Urinary bladder (tissue), 3 donors: ENCODE measurements at regions not wholly inside any gene's neighbourhood (a gene's known extent, or its start where the extent isn't known, plus 50 kb on each side); places are given as distances from the start of the nearest gene placed in this dataset.

ENCODE experiments used
- DNase-seq: peaks from one replicate; pipeline ENCODE4 v3.0.0-alpha.2; 2015; ENCODE audit errors: extremely low spot score
- H3K27ac ChIP-seq: one replicate; pipeline ENCODE4 v1.5.1; 2013; ENCODE audit warnings: low read depth, mild to moderate bottlenecking, moderate library complexity
- H3K36me3 ChIP-seq: one replicate; pipeline ENCODE4 v1.6.1; 2013; ENCODE audit warnings: mild to moderate bottlenecking, moderate library complexity; ENCODE audit not compliant: insufficient read depth
- H3K4me1 ChIP-seq: one replicate; pipeline ENCODE4 v1.6.1; 2013; ENCODE audit warnings: mild to moderate bottlenecking, moderate library complexity; ENCODE audit not compliant: insufficient read depth
- H3K4me3 ChIP-seq: one replicate; pipeline ENCODE4 v1.5.1; 2013; ENCODE audit warnings: low read depth, low read length
- WGBS: extraction: QIAGEN DNeasy Blood & Tissue Kit; methylation state at CpG from one replicate; pipeline ENCODE4 v1.1.7; 2013; 5-methylcytosine and 5-hydroxymethylcytosine counted together
- donor health status: healthy with polysubstance abuse.
- donor health status: healthy.

DNA sequence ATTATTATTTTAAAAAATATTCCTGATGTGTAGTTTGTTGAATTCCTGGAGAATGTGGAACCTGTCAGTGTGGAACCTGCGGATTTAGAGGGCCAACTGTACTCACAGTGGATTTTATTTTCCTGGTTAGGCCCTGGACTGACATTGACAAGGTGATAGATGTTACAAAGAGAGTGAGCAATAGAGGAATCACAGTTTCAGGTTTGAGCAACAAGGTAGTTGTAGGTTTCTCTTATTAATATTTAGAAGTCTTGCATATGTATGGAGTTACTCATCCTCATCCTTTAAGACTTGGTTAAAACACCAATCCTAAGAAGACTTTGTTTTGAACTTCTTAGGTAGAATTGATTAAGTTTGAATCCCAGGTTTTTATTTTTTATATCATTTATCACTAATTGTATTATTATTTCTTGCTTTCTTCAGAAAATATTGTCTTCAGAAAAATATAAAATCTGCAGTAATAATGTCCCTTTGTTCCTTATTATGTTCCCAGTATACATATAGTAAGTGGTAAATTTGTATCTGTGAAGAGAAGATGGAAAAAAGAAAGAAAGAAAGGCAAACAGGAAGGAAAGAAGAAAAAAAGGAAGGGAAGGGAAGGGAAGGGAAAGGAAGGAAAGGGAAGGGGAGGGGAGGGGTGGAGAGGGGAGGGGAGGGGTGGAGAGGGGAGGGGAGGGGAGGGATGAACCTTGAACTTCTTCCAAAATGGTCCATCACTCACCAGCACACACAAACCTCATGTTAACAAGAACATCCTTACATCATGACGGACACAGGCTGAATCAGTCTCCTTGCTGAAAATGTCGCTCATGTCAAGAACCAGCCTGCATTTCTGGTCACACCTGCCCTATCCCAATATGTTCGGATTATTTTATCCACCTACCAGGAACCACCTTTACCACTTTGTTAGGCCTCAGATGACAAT, 867.2 kb downstream of the CDH11 start:
- Histone ChIP-seq H3K27ac (no peak overlapping the region), H3K4me1 (no peaks in the 10 kb centered on the region), H3K36me3 (no peaks in the 10 kb centered on the region), H3K4me3 (no peak overlapping the region)
- no peak for DNase-seq
- WGBS = 93% methylated on average over 4 of the region's 4 CpGs

DNA sequence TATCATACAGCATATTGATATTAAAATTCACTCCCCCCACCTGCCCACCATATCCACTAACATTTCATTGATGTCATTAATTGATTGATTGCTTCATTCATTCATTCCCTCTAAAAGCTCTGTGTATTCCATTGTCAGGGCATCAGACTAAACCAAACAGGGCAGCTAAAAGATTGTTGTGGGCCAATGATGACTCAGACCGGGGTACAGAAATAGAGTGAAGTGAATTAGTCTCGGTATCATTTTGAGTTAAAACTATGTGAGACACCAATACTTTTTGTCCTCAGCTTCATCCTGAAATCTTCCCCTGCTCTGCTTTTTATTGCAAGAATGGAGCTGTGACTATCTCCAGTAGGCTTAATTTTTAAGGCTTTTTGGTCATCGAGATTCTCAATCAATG, 868.3 kb downstream of the CDH11 start:
- Histone ChIP-seq H3K36me3 (no peaks in the 10 kb centered on the region), H3K4me3 (no peak overlapping the region), H3K4me1 (no peaks in the 10 kb centered on the region), H3K27ac (no peak overlapping the region)
- 92% methylated on average over 3 of the region's 3 CpGs for WGBS
- no peak for DNase-seq

- H3K4me1 ChIP-seq = no peaks in the 10 kb centered on the region
- DNase-seq = no peak
- H3K4me3 ChIP-seq = no peak overlapping the region
- no peaks in the 10 kb centered on the region for H3K36me3 ChIP-seq
- H3K27ac ChIP-seq = no peak overlapping the region
Observed at GRCh38 chr16:64253096-64253495, 868.8 kb downstream of the CDH11 start.

GRCh38 chr16:64251742-64252141, 870.1 kb downstream of the CDH11 start:
- H3K27ac ChIP-seq = no peak overlapping the region
- WGBS = 84% methylated on average over 2 of the region's 2 CpGs
- H3K4me3 ChIP-seq = no peak overlapping the region
- H3K36me3 ChIP-seq = no peaks in the 10 kb centered on the region
- DNase-seq = no peak
- no peaks in the 10 kb centered on the region for H3K4me1 ChIP-seq

GRCh38 chr16:64250866-64251265, 871.0 kb downstream of the CDH11 start:
- DNase-seq = no peak
- Histone ChIP-seq H3K27ac (no peak overlapping the region), H3K4me1 (no peaks in the 10 kb centered on the region), H3K36me3 (no peaks in the 10 kb centered on the region), H3K4me3 (no peak overlapping the region)
- WGBS = 40% methylated on average over 1 of the region's 1 CpG

DNA sequence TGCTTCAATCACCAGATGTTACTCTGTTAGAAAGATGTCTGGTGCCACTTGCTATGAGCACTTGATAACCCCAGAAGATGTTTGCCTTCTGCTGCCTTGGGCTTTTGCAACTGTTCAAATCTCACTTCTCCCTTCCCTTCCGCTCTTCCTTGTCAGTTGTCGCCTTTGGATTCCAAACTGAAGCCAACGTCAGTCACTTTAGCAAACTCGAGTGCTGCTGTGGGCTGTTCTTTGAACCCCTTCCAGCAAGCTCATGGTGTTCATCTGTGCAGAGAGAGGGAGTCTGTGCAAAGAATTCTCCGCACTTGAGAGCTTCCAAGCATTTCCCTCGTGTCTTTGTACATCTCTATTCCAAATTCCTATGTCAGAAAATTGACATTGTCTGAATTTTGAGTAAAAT, 879.4 kb downstream of the CDH11 start:
- DNase-seq = no peak
- no peaks in the 10 kb centered on the region for H3K4me1 ChIP-seq
- WGBS = 52% methylated on average over 6 of the region's 6 CpGs
- no peak overlapping the region for H3K27ac ChIP-seq
- H3K36me3 ChIP-seq = no peaks in the 10 kb centered on the region
- no peak overlapping the region for H3K4me3 ChIP-seq

DNA sequence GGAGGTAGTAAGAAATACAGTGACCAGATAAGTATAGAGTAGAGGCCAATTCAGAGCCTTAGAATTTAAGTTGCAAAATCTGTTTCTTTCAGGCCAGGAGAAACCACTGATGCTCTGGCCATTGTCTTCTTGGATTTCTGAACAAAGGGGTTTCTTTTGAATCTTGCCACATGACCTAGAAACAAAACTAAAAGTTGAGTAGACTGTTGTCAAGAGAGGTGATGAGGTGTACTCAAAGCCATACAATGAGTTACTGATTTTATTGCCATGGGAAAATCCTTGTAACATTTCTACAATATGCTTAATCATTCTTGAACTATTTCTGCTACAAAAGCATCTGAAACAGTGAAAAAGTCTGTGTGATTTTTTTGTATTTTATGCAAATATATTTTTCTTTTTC, 881.3 kb downstream of the CDH11 start:
- Histone ChIP-seq H3K36me3 (no peaks in the 10 kb centered on the region), H3K4me1 (no peaks in the 10 kb centered on the region), H3K27ac (no peak overlapping the region), H3K4me3 (no peak overlapping the region)
- no peak for DNase-seq

DNA sequence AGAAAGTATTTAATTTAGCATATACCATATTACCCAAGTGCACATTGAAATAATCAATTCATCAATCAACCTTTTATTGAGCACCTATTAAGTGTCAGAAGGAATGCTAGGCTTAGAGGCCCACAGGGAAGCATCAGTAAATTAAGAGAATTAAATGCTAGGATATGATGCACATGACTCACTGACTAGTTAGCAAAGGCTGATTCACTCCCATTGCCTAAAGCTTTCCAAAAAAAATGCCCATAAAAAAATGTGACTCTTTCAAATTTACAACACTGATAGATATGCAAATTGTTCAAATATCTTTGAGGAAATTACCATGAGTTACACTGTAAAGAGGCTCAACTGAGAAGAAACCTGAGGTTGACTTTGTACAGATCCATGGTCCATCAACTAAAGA, 883.3 kb downstream of the CDH11 start:
- no peaks in the 10 kb centered on the region for H3K36me3 ChIP-seq

DNA sequence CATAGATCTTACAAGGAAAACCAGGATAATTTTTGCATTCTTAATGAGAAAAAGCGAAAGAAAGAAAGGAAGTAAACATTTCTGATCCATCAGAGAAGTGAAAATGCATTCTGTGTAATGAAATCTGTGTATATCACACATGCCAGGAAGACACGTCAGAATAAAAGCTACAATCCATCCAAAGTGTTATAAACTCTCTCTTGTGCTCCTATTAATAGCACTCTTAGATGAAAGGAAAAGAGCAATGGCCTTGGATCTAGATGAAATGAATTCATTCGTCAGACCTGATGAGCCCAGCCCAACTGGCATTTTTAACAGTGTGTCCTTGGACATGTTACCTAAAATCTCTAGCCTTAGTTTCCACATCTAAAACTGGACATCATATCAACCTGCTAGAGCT, 885.5 kb downstream of the CDH11 start:
- DNase-seq = no peak
- H3K4me3 ChIP-seq = no peak overlapping the region
- 31% methylated on average over 3 of the region's 3 CpGs for WGBS
- H3K4me1 ChIP-seq = no peaks in the 10 kb centered on the region
- H3K36me3 ChIP-seq = no peaks in the 10 kb centered on the region
- no peak overlapping the region for H3K27ac ChIP-seq

More for the DNA sequence above, 883.3 kb downstream of the CDH11 start:
- no peak overlapping the region for H3K27ac ChIP-seq
- H3K4me3 ChIP-seq = no peak overlapping the region
- no peaks in the 10 kb centered on the region for H3K4me1 ChIP-seq
- no peak for DNase-seq

DNA sequence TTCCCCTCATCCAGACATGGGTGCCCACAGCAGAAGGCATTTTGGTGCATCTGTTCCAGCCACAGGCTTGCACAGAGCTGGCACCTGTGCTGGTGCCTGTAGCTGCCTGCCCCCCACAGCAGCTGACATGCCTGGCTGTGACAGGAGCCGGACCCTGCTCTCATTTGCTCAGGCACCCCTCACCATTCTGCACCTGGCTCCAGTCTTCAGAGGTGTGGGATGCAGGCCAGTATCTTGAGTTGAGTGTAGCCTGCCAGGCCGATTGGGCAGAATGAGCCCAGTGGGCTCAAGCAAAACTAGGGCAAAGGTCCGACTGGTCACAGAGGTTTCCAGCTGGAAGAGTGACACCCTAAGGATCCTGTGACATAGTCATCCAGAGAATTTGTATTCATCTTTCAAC, 887.7 kb downstream of the CDH11 start:
- Histone ChIP-seq H3K36me3 (no peaks in the 10 kb centered on the region), H3K4me3 (no peak overlapping the region), H3K27ac (no peak overlapping the region), H3K4me1 (no peaks in the 10 kb centered on the region)
- no peak for DNase-seq
- 92% methylated on average over 3 of the region's 3 CpGs for WGBS

DNA sequence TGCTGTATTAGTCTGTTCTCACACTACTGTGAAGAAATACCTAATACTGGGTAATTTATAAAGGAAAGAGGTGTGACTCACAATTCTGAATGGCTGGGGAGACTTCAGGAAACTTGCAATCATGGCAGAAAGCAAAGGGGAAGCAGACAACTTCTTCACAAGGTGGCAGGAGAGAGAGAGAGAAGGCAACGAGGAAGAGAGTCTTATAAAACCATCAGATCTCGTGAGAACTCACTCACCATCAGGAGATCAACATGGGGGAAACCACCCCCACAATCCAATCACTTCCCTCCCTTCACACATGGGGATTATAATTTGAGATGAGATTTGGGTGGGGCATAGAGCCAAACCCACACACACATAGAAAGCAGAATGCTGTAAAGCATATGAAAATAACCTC, 896.2 kb downstream of the CDH11 start:
- 79% methylated on average over 2 of the region's 2 CpGs for whole genome bisulfite sequencing
- no peak overlapping the region for H3K27ac ChIP-seq
- no peaks in the 10 kb centered on the region for H3K4me1 ChIP-seq
- H3K4me3 ChIP-seq = no peak overlapping the region
- no peaks in the 10 kb centered on the region for H3K36me3 ChIP-seq
- no peak for DNase-seq

DNA sequence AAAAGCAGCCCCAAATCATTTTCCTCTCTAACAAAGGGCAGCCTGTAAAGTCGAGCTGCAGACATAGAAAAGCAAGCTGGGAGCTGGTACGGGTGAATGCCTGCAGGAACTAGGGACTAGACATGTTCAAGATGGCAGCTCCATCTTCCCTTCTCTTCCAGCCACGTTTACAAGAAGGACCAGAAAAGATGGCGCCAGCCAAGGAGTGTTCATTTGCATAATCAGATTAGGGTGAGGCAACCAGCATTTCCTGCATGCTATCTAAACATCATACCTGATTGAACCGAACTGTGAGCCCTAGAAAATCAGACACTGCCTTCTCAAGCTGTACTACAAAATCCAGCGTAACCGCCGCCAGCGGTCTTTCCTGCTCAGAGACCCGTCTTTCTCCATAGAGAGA, 896.8 kb downstream of the CDH11 start:
- DNase-seq = no peak
- Histone ChIP-seq H3K4me1 (no peaks in the 10 kb centered on the region), H3K27ac (no peak overlapping the region), H3K36me3 (no peaks in the 10 kb centered on the region), H3K4me3 (no peak overlapping the region)
- WGBS = 77% methylated on average over 10 of the region's 10 CpGs

- 35% methylated on average over 4 of the region's 4 CpGs for WGBS
- no peak overlapping the region for H3K4me3 ChIP-seq
- no peaks in the 10 kb centered on the region for H3K4me1 ChIP-seq
- DNase-seq = no peak
- no peaks in the 10 kb centered on the region for H3K36me3 ChIP-seq
- H3K27ac ChIP-seq = no peak overlapping the region
Observed at GRCh38 chr16:64217789-64218535, 903.9 kb downstream of the CDH11 start.

GRCh38 chr16:64215730-64216129, 906.1 kb downstream of the CDH11 start:
- WGBS = 94% methylated on average over 3 of the region's 3 CpGs
- Histone ChIP-seq H3K4me1 (no peaks in the 10 kb centered on the region), H3K4me3 (no peak overlapping the region), H3K36me3 (no peaks in the 10 kb centered on the region), H3K27ac (no peak overlapping the region)
- no peak for DNase-seq
